IMR-90 (cell line): ENCODE measurements at regions not wholly inside any gene's neighbourhood (a gene's known extent, or its start where the extent isn't known, plus 50 kb on each side); places are given as distances from the start of the nearest gene placed in this dataset.

Experiments used
- ATAC-seq: fragments of 200-7000 bp; cut with Tn5 transposase; 2 replicates; pipeline ENCODE4 v1.9.1; 2020; ENCODE audit warnings: low read depth, mild to moderate bottlenecking, moderate library complexity
- BruUV-seq: library from RNA; stranded (reverse); fragments of 400-500 nt; replicated peaks from 2 replicates; lab custom pipeline; 2021; lab: Mats Ljungman, UMichigan
- CTCF ChIA-PET: fragments of 300-600 bp; formaldehyde crosslinking; extraction: SDS; loops from one replicate; lab custom pipeline; 2021; ENCODE audit warnings: antibody characterized with exemption; lab: Yijun Ruan, JAX
- POLR2A ChIA-PET: fragments of 300-600 bp; sonication (Branson Sonifier 250); formaldehyde crosslinking; loops from one replicate; lab custom pipeline; 2022; ENCODE audit warnings: antibody characterized with exemption; ENCODE audit not compliant: unreplicated experiment; lab: Charles Lee
- DNase-seq: peaks from one replicate; pipeline ENCODE4 v3.0.0; 2013
- H2AFZ ChIP-seq: replicated peaks from 2 replicates; pipeline ENCODE3; 2013; ENCODE audit warnings: low read length, mild to moderate bottlenecking; ENCODE audit not compliant: poor library complexity
- H2AK5ac ChIP-seq: 2 replicates; pipeline ENCODE4 v1.6.1; 2013; ENCODE audit warnings: low read depth, low read length, inconsistent platforms
- H2AK9ac ChIP-seq: replicated peaks from 2 replicates; pipeline ENCODE3; 2013; ENCODE audit warnings: mild to moderate bottlenecking, low read depth, low read length, moderate library complexity; ENCODE audit not compliant: poor library complexity
- H2BK120ac ChIP-seq: 2 replicates; pipeline ENCODE4 v1.6.1; 2013; ENCODE audit warnings: low read depth, low read length, inconsistent platforms
- H2BK15ac ChIP-seq: 3 replicates; pipeline ENCODE4 v1.6.1; 2013; ENCODE audit warnings: low read depth, low read length, inconsistent platforms
- H2BK20ac ChIP-seq: 2 replicates; pipeline ENCODE4 v1.6.1; 2013; ENCODE audit warnings: low read depth, mild to moderate bottlenecking, inconsistent platforms, low read length, moderate library complexity
- H2BK5ac ChIP-seq: 2 replicates; pipeline ENCODE4 v1.6.1; 2013; ENCODE audit warnings: mild to moderate bottlenecking, low read depth, low read length, inconsistent platforms; ENCODE audit not compliant: poor library complexity, severe bottlenecking
- H3K14ac ChIP-seq: replicated peaks from 2 replicates; pipeline ENCODE4 v1.6.1; 2013; ENCODE audit warnings: low read depth, low read length, inconsistent platforms
- H3K18ac ChIP-seq: 2 replicates; pipeline ENCODE4 v1.6.1; 2013; ENCODE audit warnings: low read depth, low read length, control low read depth
- H3K23ac ChIP-seq: 2 replicates; pipeline ENCODE4 v1.6.1; 2013; ENCODE audit warnings: low read depth, low read length, inconsistent platforms
- H3K27ac ChIP-seq: 2 replicates; pipeline ENCODE4 v1.5.1; 2013; ENCODE audit warnings: mild to moderate bottlenecking, control low read depth, low read length; ENCODE audit not compliant: insufficient read depth
- H3K27me3 ChIP-seq: 2 replicates; pipeline ENCODE4 v1.6.1; 2013; ENCODE audit warnings: low read length; ENCODE audit not compliant: control insufficient read depth, insufficient read depth
- H3K36me3 ChIP-seq: 2 replicates; pipeline ENCODE4 v1.6.1; 2013; ENCODE audit warnings: low read length, mixed read lengths; ENCODE audit not compliant: control insufficient read depth, insufficient read depth
- H3K4ac ChIP-seq: 2 replicates; pipeline ENCODE4 v1.6.1; 2013; ENCODE audit warnings: low read depth, low read length, inconsistent platforms
- H3K4me1 ChIP-seq: 2 replicates; pipeline ENCODE4 v1.6.1; 2013; ENCODE audit warnings: low read length, mixed read lengths; ENCODE audit not compliant: control insufficient read depth, insufficient read depth
- H3K4me2 ChIP-seq: 2 replicates; pipeline ENCODE4 v1.6.1; 2013; ENCODE audit warnings: low read depth, mild to moderate bottlenecking, control low read depth, low read length, moderate library complexity
- H3K4me3 ChIP-seq: 2 replicates; pipeline ENCODE4 v1.5.1; 2013; ENCODE audit warnings: low read depth, mild to moderate bottlenecking, control low read depth, low read length, moderate library complexity; ENCODE audit not compliant: insufficient read depth
- H3K56ac ChIP-seq: 2 replicates; pipeline ENCODE4 v1.6.1; 2013; ENCODE audit warnings: low read length, inconsistent platforms; ENCODE audit not compliant: insufficient read depth; ENCODE audit errors: extremely low read depth
- H3K79me1 ChIP-seq, 2 experiments: 2 replicates each; pipeline ENCODE4 v1.6.1; 2013; ENCODE audit warnings: low read length in 2 of 2, inconsistent platforms in 1 of 2, low read depth in 1 of 2
- H3K9ac ChIP-seq: 2 replicates; pipeline ENCODE4 v1.6.1; 2013; ENCODE audit warnings: low read depth, low read length, control low read depth
- H3K9me1 ChIP-seq: 2 replicates; pipeline ENCODE4 v1.6.1; 2013; ENCODE audit warnings: low read length, inconsistent platforms; ENCODE audit not compliant: insufficient read depth
- H3K9me3 ChIP-seq: 2 replicates; pipeline ENCODE4 v1.6.1; 2013; ENCODE audit warnings: low read length; ENCODE audit not compliant: control insufficient read depth, insufficient read depth
- H4K20me1 ChIP-seq: 2 replicates; pipeline ENCODE4 v1.6.1; 2013; ENCODE audit warnings: low read length, inconsistent platforms; ENCODE audit not compliant: insufficient read depth
- H4K5ac ChIP-seq: 2 replicates; pipeline ENCODE4 v1.6.1; 2013; ENCODE audit warnings: mild to moderate bottlenecking, low read depth, low read length, control low read depth
- H4K8ac ChIP-seq, 2 experiments: 2 replicates each; pipeline ENCODE4 v1.6.1; 2013; ENCODE audit warnings: low read depth in 2 of 2, low read length in 2 of 2, control low read depth in 1 of 2, inconsistent platforms in 1 of 2
- H4K91ac ChIP-seq: 2 replicates; pipeline ENCODE4 v1.6.1; 2013; ENCODE audit warnings: low read depth, low read length, inconsistent platforms; ENCODE audit not compliant: insufficient read depth
- ELK1 ChIP-seq: fragments of 150-350 bp; IDR thresholded peaks from 2 replicates; pipeline ENCODE4 v1.6.1; 2016; ENCODE audit warnings: low read depth, mild to moderate bottlenecking, low read length, moderate library complexity, borderline replicate concordance
- FOS ChIP-seq: fragments of 150-350 bp; IDR thresholded peaks from 2 replicates; pipeline ENCODE4 v1.6.1; 2016; ENCODE audit warnings: low read depth, low read length
- MAZ ChIP-seq: IDR thresholded peaks from 2 replicates; pipeline ENCODE4 v1.6.1; 2012; ENCODE audit warnings: low read depth, mild to moderate bottlenecking, low read length, improper control_type of control experiment, moderate library complexity, borderline replicate concordance
- POLR2A ChIP-seq: IDR thresholded peaks from 2 replicates; pipeline ENCODE4 v1.6.1; 2012; ENCODE audit warnings: mild to moderate bottlenecking, low read depth, low read length
- RAD21 ChIP-seq: IDR thresholded peaks from 2 replicates; pipeline ENCODE4 v1.6.1; 2012; ENCODE audit warnings: low read length, improper control_type of control experiment
- WGBS, 2 experiments: methylation state at CpG; one replicate each; pipeline versions ENCODE4 v1.1.5 to v1.1.7; 2013; ENCODE audit warnings: missing lambda C conversion rate in 2 of 2; ENCODE audit not compliant: insufficient read length in 1 of 2; ENCODE audit errors: extremely low coverage in 2 of 2; 5-methylcytosine and 5-hydroxymethylcytosine counted together
- dilution Hi-C: fragments of 300-500 bp; cut with HindIII; formaldehyde crosslinking; loops from one replicate; pipeline ENCODE4 v1.14.3; 2018; ENCODE audit warnings: low sequenced_read_pairs; ENCODE audit not compliant: unreplicated experiment
- in situ Hi-C: fragments of 300-500 bp; cut with MboI; formaldehyde crosslinking; loops from 3 replicates; pipeline ENCODE4 v1.14.3; 2019; ENCODE audit warnings: low sequenced_read_pairs, inconsistent platforms, mixed read lengths
- intact Hi-C: fragments of 100-400 bp; cut with micrococcal nuclease; formaldehyde crosslinking; loops from 2 replicates; pipeline ENCODE4 v1.10.0; 2022
- TF ChIP-seq, protein P1 (sequence below): conservative IDR thresholded peaks from 2 replicates; pipeline ENCODE4 v1.5.1; 2012; ENCODE audit warnings: mild to moderate bottlenecking, low read depth, low read length, improper control_type of control experiment
- TF ChIP-seq, protein P2 (sequence below): fragments of 150-350 bp; IDR thresholded peaks from 2 replicates; pipeline ENCODE4 v1.6.1; 2017; ENCODE audit warnings: mild to moderate bottlenecking, antibody characterized with exemption, low read length, low read depth

- no peak for TF ChIP-seq FOS
- TF ChIP-seq, protein P1, sequence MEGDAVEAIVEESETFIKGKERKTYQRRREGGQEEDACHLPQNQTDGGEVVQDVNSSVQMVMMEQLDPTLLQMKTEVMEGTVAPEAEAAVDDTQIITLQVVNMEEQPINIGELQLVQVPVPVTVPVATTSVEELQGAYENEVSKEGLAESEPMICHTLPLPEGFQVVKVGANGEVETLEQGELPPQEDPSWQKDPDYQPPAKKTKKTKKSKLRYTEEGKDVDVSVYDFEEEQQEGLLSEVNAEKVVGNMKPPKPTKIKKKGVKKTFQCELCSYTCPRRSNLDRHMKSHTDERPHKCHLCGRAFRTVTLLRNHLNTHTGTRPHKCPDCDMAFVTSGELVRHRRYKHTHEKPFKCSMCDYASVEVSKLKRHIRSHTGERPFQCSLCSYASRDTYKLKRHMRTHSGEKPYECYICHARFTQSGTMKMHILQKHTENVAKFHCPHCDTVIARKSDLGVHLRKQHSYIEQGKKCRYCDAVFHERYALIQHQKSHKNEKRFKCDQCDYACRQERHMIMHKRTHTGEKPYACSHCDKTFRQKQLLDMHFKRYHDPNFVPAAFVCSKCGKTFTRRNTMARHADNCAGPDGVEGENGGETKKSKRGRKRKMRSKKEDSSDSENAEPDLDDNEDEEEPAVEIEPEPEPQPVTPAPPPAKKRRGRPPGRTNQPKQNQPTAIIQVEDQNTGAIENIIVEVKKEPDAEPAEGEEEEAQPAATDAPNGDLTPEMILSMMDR: no peak
- no peak for TF ChIP-seq ELK1
- TF ChIP-seq POLR2A: no peak
- TF ChIP-seq, protein P2, sequence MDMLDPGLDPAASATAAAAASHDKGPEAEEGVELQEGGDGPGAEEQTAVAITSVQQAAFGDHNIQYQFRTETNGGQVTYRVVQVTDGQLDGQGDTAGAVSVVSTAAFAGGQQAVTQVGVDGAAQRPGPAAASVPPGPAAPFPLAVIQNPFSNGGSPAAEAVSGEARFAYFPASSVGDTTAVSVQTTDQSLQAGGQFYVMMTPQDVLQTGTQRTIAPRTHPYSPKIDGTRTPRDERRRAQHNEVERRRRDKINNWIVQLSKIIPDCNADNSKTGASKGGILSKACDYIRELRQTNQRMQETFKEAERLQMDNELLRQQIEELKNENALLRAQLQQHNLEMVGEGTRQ: no peak
- no peak for TF ChIP-seq MAZ
- TF ChIP-seq RAD21: no peak
- Histone ChIP-seq H2AFZ (no peak overlapping the region), H3K27me3 (no peaks in the 10 kb centered on the region), H3K9ac (no peak overlapping the region), H3K4ac (no peak overlapping the region), H3K4me3 (no peak overlapping the region), H2BK120ac (no peak overlapping the region), H2BK20ac (no peak overlapping the region), H3K36me3 (no peaks in the 10 kb centered on the region), H4K91ac (no peak overlapping the region), H3K4me1 (no peaks in the 10 kb centered on the region), H3K56ac (no peak overlapping the region), H3K9me1 (no peaks in the 10 kb centered on the region), H2AK5ac (no peak overlapping the region), H3K79me1 (no peaks in the 10 kb centered on the region), H3K14ac (no peak overlapping the region), H3K9me3 (no peaks in the 10 kb centered on the region), H4K8ac (no peak overlapping the region), H2AK9ac (no peak overlapping the region), H3K27ac (no peak overlapping the region), H3K23ac (no peak overlapping the region), H2BK5ac (no peak overlapping the region), H4K5ac (no peak overlapping the region), H3K4me2 (no peak overlapping the region), H2BK15ac (no peak overlapping the region), H4K20me1 (no peaks in the 10 kb centered on the region), H3K18ac (no peak overlapping the region)
- ChIA-PET CTCF (no interaction called here), POLR2A (no interaction called here)
- no CpG with 5 or more reads among the region's 8 CpGs for WGBS, 2 experiments
- intact Hi-C loops: no loop called here
- DNase-seq (no peak), ATAC-seq (no peak)
- dilution Hi-C loops: no loop called here
- BruUV-seq: no TSS peak
- in situ Hi-C loops: no loop called here
These were observed 405.5 kb downstream of the MATN1 start for GRCh38 chr1:30317921-30318320.
